Mammary epithelial cell (primary cell): ENCODE measurements at regions not wholly inside any gene's neighbourhood (a gene's known extent, or its start where the extent isn't known, plus 50 kb on each side); places are given as distances from the start of the nearest gene placed in this dataset.

Source experiments
- CTCF ChIP-seq, 2 donors: IDR thresholded peaks in 1 of 2; conservative IDR thresholded peaks in 1 of 2; 2 replicates each; pipeline ENCODE4 v1.5.1; 2011 to 2012; ENCODE audit warnings: inconsistent platforms in 2 of 2, low read length in 2 of 2, mild to moderate bottlenecking in 2 of 2, control low read depth in 1 of 2, low read depth in 1 of 2; ENCODE audit not compliant: insufficient read depth in 1 of 2; ENCODE audit errors: extremely low read depth in 1 of 2
- EZH2 ChIP-seq: IDR thresholded peaks from 2 replicates; pipeline ENCODE4 v1.6.1; 2012; ENCODE audit warnings: low read length, inconsistent platforms, borderline replicate concordance

- TF ChIP-seq CTCF (conservative IDR thresholded peaks at IDR 0.05 in 1 of 2, IDR thresholded peaks at IDR 0.05 in 1 of 2; ENCODE audit: extremely low read depth in 1 of 2, insufficient read depth in 1 of 2, low read depth in 1 of 2, low read length in 2 of 2) (no peak), EZH2 (no peak)
Measured at GRCh38 chr18:8556424-8556823, 52.8 kb upstream of the RAB12 start.
